ENCODE measurements at regions not wholly inside any gene's neighbourhood (a gene's known extent, or its start where the extent isn't known, plus 50 kb on each side); places are given as distances from the start of the nearest gene placed in this dataset.

GRCh38 chr7:155225516-155225915 is 72.2 kb upstream of the INSIG1 start:
- DNase-seq (ENCODE audit: low read depth), result no peak
- H3K4me3 ChIP-seq (ENCODE audit: low read length), result no peak overlapping the region
- TF ChIP-seq CTCF (conservative IDR thresholded peaks at IDR 0.05; ENCODE audit: low read length), result no peak

GRCh38 chr7:155226261-155227003 is 71.2 kb upstream of the INSIG1 start:
- TF ChIP-seq CTCF (conservative IDR thresholded peaks at IDR 0.05; ENCODE audit: low read length), result no peak
- no peak overlapping the region for H3K4me3 ChIP-seq (ENCODE audit: low read length)
- no peak for DNase-seq (ENCODE audit: low read depth)

- TF ChIP-seq CTCF (conservative IDR thresholded peaks at IDR 0.05; ENCODE audit: low read length), result no peak
- DNase-seq (ENCODE audit: low read depth), result no peak
- no peak overlapping the region for H3K4me3 ChIP-seq (ENCODE audit: low read length)
Measured at GRCh38 chr7:155227004-155227787, 70.5 kb upstream of the INSIG1 start.

GRCh38 chr7:155227788-155228458 is 69.8 kb upstream of the INSIG1 start:
- no peak overlapping the region for H3K4me3 ChIP-seq (ENCODE audit: low read length)
- no peak for DNase-seq (ENCODE audit: low read depth)
- no peak for TF ChIP-seq CTCF (conservative IDR thresholded peaks at IDR 0.05; ENCODE audit: low read length)

- TF ChIP-seq CTCF (conservative IDR thresholded peaks at IDR 0.05; ENCODE audit: low read length), result no peak
- DNase-seq (ENCODE audit: low read depth), result peak; percentile 38
- H3K4me3 ChIP-seq (ENCODE audit: low read length), result no peak overlapping the region
Measured at GRCh38 chr7:155228459-155228845, 69.2 kb upstream of the INSIG1 start.

- no peak for TF ChIP-seq CTCF (conservative IDR thresholded peaks at IDR 0.05; ENCODE audit: low read length)
- no peak for DNase-seq (ENCODE audit: low read depth)
- no peak overlapping the region for H3K4me3 ChIP-seq (ENCODE audit: low read length)
Measured at GRCh38 chr7:155228894-155229293, 68.8 kb upstream of the INSIG1 start.
